Brain microvascular endothelial cell (primary cell): ENCODE measurements at regions not wholly inside any gene's neighbourhood (a gene's known extent, or its start where the extent isn't known, plus 50 kb on each side); places are given as distances from the start of the nearest gene placed in this dataset.

Source experiments
- DNase-seq: peaks from one replicate; pipeline ENCODE4 v3.0.0-alpha.2; 2020
- H3K27ac ChIP-seq: fragments of 250-450 bp; sonication (Bioruptor Pico); 2 replicates; pipeline ENCODE4 v1.5.1; 2020; ENCODE audit warnings: mild to moderate bottlenecking, moderate library complexity
- H3K27me3 ChIP-seq: fragments of 250-450 bp; sonication (Bioruptor Pico); replicated peaks from 2 replicates; pipeline ENCODE4 v1.5.1; 2020; ENCODE audit warnings: mild to moderate bottlenecking
- H3K36me3 ChIP-seq: fragments of 250-450 bp; sonication (Bioruptor Pico); replicated peaks from 2 replicates; pipeline ENCODE4 v1.5.1; 2020; ENCODE audit warnings: mild to moderate bottlenecking
- H3K4me3 ChIP-seq: 2 replicates; pipeline ENCODE4 v1.5.1; 2011; ENCODE audit warnings: low read depth, mild to moderate bottlenecking, control low read depth, low read length, moderate library complexity
- CTCF ChIP-seq: IDR thresholded peaks from 2 replicates; pipeline ENCODE4 v1.5.1; 2011; ENCODE audit warnings: low read depth, mild to moderate bottlenecking, moderate library complexity, low read length, control low read depth, inconsistent platforms; ENCODE audit errors: missing control alignments
- in situ Hi-C: cut with HindIII; loops from 2 replicates; pipeline ENCODE4 v1.10.0; 2017; ENCODE audit warnings: low sequenced_read_pairs, low pct_ligation_motif_present

GRCh38 chr2:126392889-126393288 lies 263.1 kb upstream of the GYPC start:
- in situ Hi-C loops = no loop called here
- TF ChIP-seq CTCF = no peak
- no peaks in the 10 kb centered on the region for H3K27me3 ChIP-seq
- H3K36me3 ChIP-seq = no peaks in the 10 kb centered on the region
- DNase-seq = no peak
- no peak overlapping the region for H3K27ac ChIP-seq
- no peak overlapping the region for H3K4me3 ChIP-seq

DNA sequence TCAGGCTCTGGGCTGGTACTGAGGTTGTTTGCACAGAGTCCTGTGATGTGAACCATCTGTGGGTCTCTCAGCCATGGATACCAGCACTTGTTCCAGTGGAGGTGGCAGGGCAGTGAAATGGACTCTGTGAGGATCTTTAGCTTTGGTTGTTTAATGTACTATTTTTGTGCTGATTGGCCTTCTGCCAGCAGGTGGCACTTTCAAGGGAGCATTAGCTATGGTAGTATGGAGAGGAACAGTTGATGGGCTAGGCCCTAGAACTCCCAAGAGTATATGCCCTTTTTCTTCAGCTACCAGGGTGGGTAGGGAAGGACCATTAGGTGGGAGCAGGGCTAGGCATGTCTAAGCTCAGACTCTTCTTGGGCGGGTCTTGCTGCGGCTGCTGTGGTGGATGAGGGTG lies 257.0 kb upstream of the GYPC start:
- Histone ChIP-seq H3K4me3 (no peak overlapping the region), H3K27ac (no peak overlapping the region), H3K27me3 (no peaks in the 10 kb centered on the region), H3K36me3 (no peaks in the 10 kb centered on the region)
- in situ Hi-C loops = no loop called here
- DNase-seq = no peak
- no peak for TF ChIP-seq CTCF

DNA sequence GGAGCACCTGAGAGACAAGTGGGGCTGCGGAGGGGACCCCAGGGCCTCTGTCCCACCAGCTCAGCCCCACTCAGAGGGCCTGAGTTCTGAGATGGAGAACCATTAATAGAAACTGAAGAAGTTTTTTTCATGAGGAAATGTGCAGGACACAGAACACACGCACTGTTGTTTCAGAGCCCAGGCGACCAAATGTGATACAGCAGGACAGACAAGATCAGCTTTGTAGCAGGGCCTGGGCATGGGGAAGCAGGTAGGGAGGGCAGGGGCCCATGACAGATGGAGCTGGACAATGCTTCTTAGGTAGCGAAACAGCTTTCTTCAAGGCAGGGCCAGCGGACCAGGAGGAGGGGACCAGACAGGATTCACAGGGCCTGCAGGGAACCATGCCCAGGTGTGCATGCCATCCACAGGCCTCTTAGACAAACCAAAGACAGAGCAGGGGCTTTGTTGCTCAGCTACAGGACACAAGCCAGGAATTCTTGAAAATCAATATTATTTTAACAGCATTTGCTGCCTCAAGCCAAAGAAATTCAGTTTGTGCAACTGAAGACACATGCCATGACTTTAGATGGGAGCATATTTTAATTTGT lies 252.8 kb upstream of the GYPC start:
- no peak overlapping the region for H3K27ac ChIP-seq
- H3K36me3 ChIP-seq = no peaks in the 10 kb centered on the region
- H3K27me3 ChIP-seq = no peaks in the 10 kb centered on the region
- no peak overlapping the region for H3K4me3 ChIP-seq
- in situ Hi-C loops = no loop called here
- no peak for TF ChIP-seq CTCF
- no peak for DNase-seq

DNA sequence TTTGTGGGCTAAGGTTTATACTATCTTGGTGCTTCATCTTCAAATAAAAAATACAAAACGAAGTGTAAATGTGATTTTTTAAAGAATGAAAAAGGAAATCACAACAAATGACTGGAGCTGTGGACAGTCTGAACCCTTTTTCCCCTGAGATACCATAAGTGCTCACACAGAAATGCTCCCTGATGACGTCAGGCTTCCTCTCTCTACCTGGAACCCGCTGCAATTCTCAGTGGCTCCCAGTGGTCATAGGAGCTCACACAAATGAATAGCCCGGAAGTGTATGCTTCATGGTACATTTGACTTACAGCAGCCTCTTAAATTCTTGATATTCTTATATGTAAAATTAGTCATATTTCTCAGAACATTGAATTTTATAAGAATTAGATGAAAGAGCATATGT lies 249.7 kb upstream of the GYPC start:
- Histone ChIP-seq H3K36me3 (no peaks in the 10 kb centered on the region), H3K27me3 (no peaks in the 10 kb centered on the region), H3K4me3 (no peak overlapping the region), H3K27ac (no peak overlapping the region)
- DNase-seq = no peak
- TF ChIP-seq CTCF = no peak
- in situ Hi-C loops = no loop called here

- no peaks in the 10 kb centered on the region for H3K27me3 ChIP-seq
- no peak overlapping the region for H3K27ac ChIP-seq
- H3K4me3 ChIP-seq = no peak overlapping the region
- H3K36me3 ChIP-seq = no peaks in the 10 kb centered on the region
- in situ Hi-C loops = no loop called here
- TF ChIP-seq CTCF = no peak
- DNase-seq = no peak
These were observed 247.3 kb upstream of the GYPC start for GRCh38 chr2:126408671-126409070.

DNA sequence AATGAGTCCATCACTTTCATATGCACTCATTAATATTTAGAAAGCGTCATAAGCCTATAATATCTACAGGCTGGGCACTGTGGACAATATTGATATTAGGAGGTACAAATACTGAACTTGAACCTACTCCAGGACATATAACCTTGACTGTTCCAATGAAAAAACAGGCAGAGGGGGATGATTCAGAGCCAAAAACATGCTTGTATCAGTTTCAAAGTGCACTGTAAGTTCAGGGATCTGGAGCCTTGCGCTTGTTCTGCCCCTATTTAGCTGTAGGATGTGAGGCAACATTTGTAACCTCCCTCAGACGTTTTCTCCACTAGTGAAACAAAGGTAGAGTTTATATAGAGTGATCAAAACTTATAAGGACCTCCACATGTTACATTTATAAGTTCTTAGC lies 246.1 kb upstream of the GYPC start:
- no peak overlapping the region for H3K27ac ChIP-seq
- DNase-seq = no peak
- H3K4me3 ChIP-seq = no peak overlapping the region
- no peaks in the 10 kb centered on the region for H3K27me3 ChIP-seq
- no peak for TF ChIP-seq CTCF
- in situ Hi-C loops = no loop called here
- H3K36me3 ChIP-seq = no peaks in the 10 kb centered on the region
